H1 (cell line): ENCODE measurements at regions not wholly inside any gene's neighbourhood (a gene's known extent, or its start where the extent isn't known, plus 50 kb on each side); places are given as distances from the start of the nearest gene placed in this dataset.

Source experiments
- CTCF ChIA-PET: fragments of 300-600 bp; sonication (Branson Sonifier 250); formaldehyde crosslinking; loops from one replicate; lab custom pipeline; 2021; ENCODE audit not compliant: partially characterized antibody; lab: Charles Lee
- POLR2A ChIA-PET: fragments of 300-600 bp; sonication (Branson Sonifier 250); formaldehyde crosslinking; loops from one replicate; lab custom pipeline; 2021; ENCODE audit warnings: inconsistent platforms; ENCODE audit not compliant: partially characterized antibody; lab: Charles Lee
- DNase-seq, 2 experiments: peaks; one replicate each; pipeline versions ENCODE4 v3.0.0 to v3.0.0-alpha.2; 2010 to 2022; ENCODE audit warnings: low spot score in 2 of 2, low read depth in 1 of 2, mixed read lengths in 1 of 2
- FAIRE-seq: peaks from 2 replicates; lab custom pipeline; 2011; peaks lifted over from hg19 to GRCh38; lab: Jason Lieb, UNC
- H2AFZ ChIP-seq: 2 replicates; pipeline ENCODE4 v1.8.1; 2012; ENCODE audit warnings: low read length, inconsistent platforms
- H2AK5ac ChIP-seq: 2 replicates; pipeline ENCODE4 v1.6.1; 2013; ENCODE audit warnings: low read depth, low read length
- H2BK120ac ChIP-seq: replicated peaks from 2 replicates; pipeline ENCODE3; 2013; ENCODE audit warnings: low read depth, low read length, inconsistent platforms
- H2BK12ac ChIP-seq: 2 replicates; pipeline ENCODE4 v1.6.1; 2013; ENCODE audit warnings: low read depth, low read length
- H2BK15ac ChIP-seq: 2 replicates; pipeline ENCODE4 v1.6.1; 2013; ENCODE audit warnings: low read length
- H2BK20ac ChIP-seq: 2 replicates; pipeline ENCODE4 v1.6.1; 2013; ENCODE audit warnings: low read length
- H2BK5ac ChIP-seq: 2 replicates; pipeline ENCODE4 v1.6.1; 2013; ENCODE audit warnings: low read depth, low read length
- H3K14ac ChIP-seq: 2 replicates; pipeline ENCODE4 v1.6.1; 2013; ENCODE audit warnings: inconsistent platforms; ENCODE audit not compliant: insufficient read length
- H3K18ac ChIP-seq: 2 replicates; pipeline ENCODE4 v1.6.1; 2013; ENCODE audit warnings: low read length; ENCODE audit errors: extremely low read depth
- H3K23ac ChIP-seq: 2 replicates; pipeline ENCODE4 v1.6.1; 2013; ENCODE audit warnings: inconsistent platforms; ENCODE audit not compliant: insufficient read length
- H3K23me2 ChIP-seq: 2 replicates; pipeline ENCODE4 v1.6.1; 2013; ENCODE audit warnings: low read depth, low read length
- H3K27ac ChIP-seq: 2 replicates; pipeline ENCODE4 v1.6.1; 2011; ENCODE audit warnings: low read depth, low read length, inconsistent platforms
- H3K27me3 ChIP-seq, 4 experiments: replicated peaks in 1 of 4; 1 replicate in 1 of 4; 2 replicates in 3 of 4; pipeline versions ENCODE4 v1.6.1 to v1.8.1; 2011 to 2013; ENCODE audit warnings: low read length in 3 of 4, mild to moderate bottlenecking in 3 of 4, inconsistent platforms in 2 of 4, mixed read lengths in 2 of 4, moderate library complexity in 1 of 4; ENCODE audit not compliant: control insufficient read depth in 3 of 4, insufficient read depth in 3 of 4; ENCODE audit errors: extremely low read depth in 1 of 4
- H3K36me3 ChIP-seq, 4 experiments: 2 replicates each; pipeline versions ENCODE4 v1.6.1 to v1.8.1; 2011 to 2013; ENCODE audit warnings: mild to moderate bottlenecking in 4 of 4, low read length in 3 of 4, moderate library complexity in 2 of 4, control low read depth in 1 of 4, inconsistent platforms in 1 of 4; ENCODE audit not compliant: insufficient read depth in 4 of 4, control insufficient read depth in 2 of 4
- H3K4ac ChIP-seq: replicated peaks from 2 replicates; pipeline ENCODE3; 2013; ENCODE audit warnings: low read length, low read depth, mixed read lengths, inconsistent platforms; ENCODE audit not compliant: insufficient read length
- H3K4me1 ChIP-seq, 4 experiments: replicated peaks in 1 of 4; 1 replicate in 1 of 4; 2 replicates in 3 of 4; pipeline versions ENCODE4 v1.6.1 to v1.8.1; 2011 to 2013; ENCODE audit warnings: low read length in 3 of 4, inconsistent platforms in 2 of 4, mixed read lengths in 1 of 4; ENCODE audit not compliant: insufficient read depth in 4 of 4, control insufficient read depth in 3 of 4
- H3K4me2 ChIP-seq, 2 experiments: 2 replicates each; pipeline versions ENCODE4 v1.6.1 to v1.8.1; 2011 to 2013; ENCODE audit warnings: low read depth in 2 of 2, low read length in 2 of 2, control low read depth in 1 of 2, inconsistent platforms in 1 of 2, mild to moderate bottlenecking in 1 of 2; ENCODE audit not compliant: insufficient read depth in 1 of 2
- H3K4me3 ChIP-seq, 4 experiments: fragments of 200-600, 300-600 bp in 1 of 4; sonication (generic), shearing (Covaris generic), sonication (Bioruptor Twin) in 1 of 4; 2 replicates each; pipeline versions ENCODE4 v1.5.1 to v1.8.1; 2011 to 2016; ENCODE audit warnings: low read length in 4 of 4, low read depth in 3 of 4, control low read depth in 2 of 4, inconsistent platforms in 2 of 4, mild to moderate bottlenecking in 2 of 4, mixed read lengths in 1 of 4, moderate library complexity in 1 of 4; ENCODE audit not compliant: insufficient read depth in 2 of 4; ENCODE audit errors: extremely low read depth in 1 of 4
- H3K56ac ChIP-seq: replicated peaks from 2 replicates; pipeline ENCODE3; 2013; ENCODE audit warnings: low read depth, mild to moderate bottlenecking, mixed read lengths, low read length, inconsistent platforms; ENCODE audit not compliant: insufficient read length
- H3K79me1 ChIP-seq: 2 replicates; pipeline ENCODE4 v1.6.1; 2013; ENCODE audit warnings: low read depth, low read length, control low read depth
- H3K79me2 ChIP-seq, 2 experiments: 2 replicates each; pipeline versions ENCODE4 v1.6.1 to v1.8.1; 2012 to 2013; ENCODE audit warnings: low read length in 2 of 2, mild to moderate bottlenecking in 2 of 2, inconsistent platforms in 1 of 2; ENCODE audit not compliant: insufficient read depth in 2 of 2, control insufficient read depth in 1 of 2
- H3K9ac ChIP-seq, 4 experiments: replicated peaks in 1 of 4; 1 replicate in 1 of 4; 2 replicates in 3 of 4; pipeline versions ENCODE4 v1.6.1 to v1.8.1; 2011 to 2013; ENCODE audit warnings: low read depth in 3 of 4, low read length in 3 of 4, control low read depth in 2 of 4, mild to moderate bottlenecking in 2 of 4, moderate library complexity in 2 of 4, inconsistent platforms in 1 of 4; ENCODE audit errors: extremely low read depth in 1 of 4
- H3K9me3 ChIP-seq, 2 experiments: 2 replicates each; pipeline versions ENCODE4 v1.6.1 to v1.8.1; 2012 to 2013; ENCODE audit warnings: mild to moderate bottlenecking in 2 of 2, moderate library complexity in 2 of 2, control low read depth in 1 of 2, inconsistent platforms in 1 of 2, low read depth in 1 of 2, low read length in 1 of 2, mixed read lengths in 1 of 2; ENCODE audit not compliant: insufficient read depth in 2 of 2
- H4K20me1 ChIP-seq, 2 experiments: replicated peaks in 1 of 2; 2 replicates each; pipeline versions ENCODE3 to v1.8.1; 2011 to 2013; ENCODE audit warnings: inconsistent platforms in 2 of 2, low read length in 2 of 2, mild to moderate bottlenecking in 1 of 2; ENCODE audit not compliant: insufficient read depth in 2 of 2, control insufficient read depth in 1 of 2
- H4K5ac ChIP-seq: 2 replicates; pipeline ENCODE4 v1.6.1; 2013; ENCODE audit warnings: low read length, low read depth, mixed read lengths, inconsistent platforms; ENCODE audit not compliant: insufficient read length
- H4K8ac ChIP-seq: 2 replicates; pipeline ENCODE4 v1.8.0; 2013; ENCODE audit warnings: mild to moderate bottlenecking, moderate library complexity, low read length, inconsistent platforms; ENCODE audit not compliant: insufficient read depth; ENCODE audit errors: extremely low read depth
- H4K91ac ChIP-seq: replicated peaks from 2 replicates; pipeline ENCODE3; 2013; ENCODE audit warnings: low read length, mixed read lengths, inconsistent platforms; ENCODE audit not compliant: insufficient read length
- WGBS, 2 experiments: shearing (Covaris generic) in 1 of 2; methylation state at CpG; one replicate each; pipeline versions ENCODE4 v1.1.6 to v1.1.7; 2013 to 2015; ENCODE audit warnings: low lambda C conversion rate in 2 of 2, mixed read lengths in 2 of 2, inconsistent platforms in 1 of 2, low coverage in 1 of 2, missing lambda C conversion rate in 1 of 2; ENCODE audit not compliant: insufficient replicate concordance in 2 of 2, insufficient coverage in 1 of 2, insufficient read length in 1 of 2; ENCODE audit errors: extremely low coverage in 1 of 2, missing lambda C conversion rate in 1 of 2; 5-methylcytosine and 5-hydroxymethylcytosine counted together
- TF ChIP-seq, protein P1 (sequence below): fragments of 300-600 bp; sonication (generic); IDR thresholded peaks from 2 replicates; pipeline ENCODE4 v1.7.1; 2012; ENCODE audit warnings: low read length, moderate library complexity, mild to moderate bottlenecking, inconsistent platforms; ENCODE audit not compliant: insufficient replicate concordance

DNA sequence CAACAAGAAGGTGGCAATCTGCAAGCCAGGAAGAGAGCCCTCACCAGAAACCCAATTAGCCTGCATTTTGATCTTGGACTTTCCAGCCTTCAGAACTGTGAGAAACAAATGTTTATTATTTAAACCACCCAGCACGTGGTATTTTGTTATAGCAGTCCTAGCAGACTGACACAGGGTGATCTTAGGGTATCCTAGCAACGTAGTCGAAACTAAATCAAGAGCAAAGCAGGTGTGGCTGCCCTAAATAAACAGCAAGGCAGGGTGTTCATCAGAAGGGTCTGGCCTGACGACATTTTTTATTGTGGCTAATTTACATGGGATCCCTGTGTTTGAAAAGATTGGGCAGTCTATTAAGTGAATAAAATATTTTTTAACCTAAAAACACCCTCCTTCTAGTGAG lies 198.8 kb downstream of the VEGFC start:
- Histone ChIP-seq H4K8ac (no peak overlapping the region), H3K79me2 (no peaks in the 10 kb centered on the region), H3K4me3 (no peak overlapping the region), H4K91ac (no peak overlapping the region), H3K9ac (no peak overlapping the region), H3K4me1 (no peaks in the 10 kb centered on the region), H3K9me3 (no peaks in the 10 kb centered on the region), H3K79me1 (no peaks in the 10 kb centered on the region), H3K36me3 (no peaks in the 10 kb centered on the region), H3K56ac (no peak overlapping the region), H2AK5ac (no peak overlapping the region), H2AFZ (no peak overlapping the region), H2BK20ac (no peak overlapping the region), H3K4me2 (no peak overlapping the region), H3K14ac (no peak overlapping the region), H3K23ac (no peak overlapping the region), H4K20me1 (no peaks in the 10 kb centered on the region), H3K4ac (no peak overlapping the region), H2BK5ac (no peak overlapping the region), H3K18ac (no peak overlapping the region), H2BK120ac (no peak overlapping the region), H2BK12ac (no peak overlapping the region), H3K23me2 (no peaks in the 10 kb centered on the region), H2BK15ac (no peak overlapping the region), H4K5ac (no peak overlapping the region), H3K27me3 (no peaks in the 10 kb centered on the region), H3K27ac (no peak overlapping the region)
- POLR2A ChIA-PET, result no interaction called here
- no peak for DNase-seq
- no peak for FAIRE-seq
- CTCF ChIA-PET, result interaction anchor here (0.6 to 1.2 kb wide), 2 partner anchors 10 to 957 kb away, joined by 3 to 4 read pairs; no protein-coding TSS in a partner anchor
- 79% methylated on average over 4 of the region's 4 CpGs; no CpG with 5 or more reads in 1 of the 2 experiments for WGBS, 2 experiments
- TF ChIP-seq, protein P1, sequence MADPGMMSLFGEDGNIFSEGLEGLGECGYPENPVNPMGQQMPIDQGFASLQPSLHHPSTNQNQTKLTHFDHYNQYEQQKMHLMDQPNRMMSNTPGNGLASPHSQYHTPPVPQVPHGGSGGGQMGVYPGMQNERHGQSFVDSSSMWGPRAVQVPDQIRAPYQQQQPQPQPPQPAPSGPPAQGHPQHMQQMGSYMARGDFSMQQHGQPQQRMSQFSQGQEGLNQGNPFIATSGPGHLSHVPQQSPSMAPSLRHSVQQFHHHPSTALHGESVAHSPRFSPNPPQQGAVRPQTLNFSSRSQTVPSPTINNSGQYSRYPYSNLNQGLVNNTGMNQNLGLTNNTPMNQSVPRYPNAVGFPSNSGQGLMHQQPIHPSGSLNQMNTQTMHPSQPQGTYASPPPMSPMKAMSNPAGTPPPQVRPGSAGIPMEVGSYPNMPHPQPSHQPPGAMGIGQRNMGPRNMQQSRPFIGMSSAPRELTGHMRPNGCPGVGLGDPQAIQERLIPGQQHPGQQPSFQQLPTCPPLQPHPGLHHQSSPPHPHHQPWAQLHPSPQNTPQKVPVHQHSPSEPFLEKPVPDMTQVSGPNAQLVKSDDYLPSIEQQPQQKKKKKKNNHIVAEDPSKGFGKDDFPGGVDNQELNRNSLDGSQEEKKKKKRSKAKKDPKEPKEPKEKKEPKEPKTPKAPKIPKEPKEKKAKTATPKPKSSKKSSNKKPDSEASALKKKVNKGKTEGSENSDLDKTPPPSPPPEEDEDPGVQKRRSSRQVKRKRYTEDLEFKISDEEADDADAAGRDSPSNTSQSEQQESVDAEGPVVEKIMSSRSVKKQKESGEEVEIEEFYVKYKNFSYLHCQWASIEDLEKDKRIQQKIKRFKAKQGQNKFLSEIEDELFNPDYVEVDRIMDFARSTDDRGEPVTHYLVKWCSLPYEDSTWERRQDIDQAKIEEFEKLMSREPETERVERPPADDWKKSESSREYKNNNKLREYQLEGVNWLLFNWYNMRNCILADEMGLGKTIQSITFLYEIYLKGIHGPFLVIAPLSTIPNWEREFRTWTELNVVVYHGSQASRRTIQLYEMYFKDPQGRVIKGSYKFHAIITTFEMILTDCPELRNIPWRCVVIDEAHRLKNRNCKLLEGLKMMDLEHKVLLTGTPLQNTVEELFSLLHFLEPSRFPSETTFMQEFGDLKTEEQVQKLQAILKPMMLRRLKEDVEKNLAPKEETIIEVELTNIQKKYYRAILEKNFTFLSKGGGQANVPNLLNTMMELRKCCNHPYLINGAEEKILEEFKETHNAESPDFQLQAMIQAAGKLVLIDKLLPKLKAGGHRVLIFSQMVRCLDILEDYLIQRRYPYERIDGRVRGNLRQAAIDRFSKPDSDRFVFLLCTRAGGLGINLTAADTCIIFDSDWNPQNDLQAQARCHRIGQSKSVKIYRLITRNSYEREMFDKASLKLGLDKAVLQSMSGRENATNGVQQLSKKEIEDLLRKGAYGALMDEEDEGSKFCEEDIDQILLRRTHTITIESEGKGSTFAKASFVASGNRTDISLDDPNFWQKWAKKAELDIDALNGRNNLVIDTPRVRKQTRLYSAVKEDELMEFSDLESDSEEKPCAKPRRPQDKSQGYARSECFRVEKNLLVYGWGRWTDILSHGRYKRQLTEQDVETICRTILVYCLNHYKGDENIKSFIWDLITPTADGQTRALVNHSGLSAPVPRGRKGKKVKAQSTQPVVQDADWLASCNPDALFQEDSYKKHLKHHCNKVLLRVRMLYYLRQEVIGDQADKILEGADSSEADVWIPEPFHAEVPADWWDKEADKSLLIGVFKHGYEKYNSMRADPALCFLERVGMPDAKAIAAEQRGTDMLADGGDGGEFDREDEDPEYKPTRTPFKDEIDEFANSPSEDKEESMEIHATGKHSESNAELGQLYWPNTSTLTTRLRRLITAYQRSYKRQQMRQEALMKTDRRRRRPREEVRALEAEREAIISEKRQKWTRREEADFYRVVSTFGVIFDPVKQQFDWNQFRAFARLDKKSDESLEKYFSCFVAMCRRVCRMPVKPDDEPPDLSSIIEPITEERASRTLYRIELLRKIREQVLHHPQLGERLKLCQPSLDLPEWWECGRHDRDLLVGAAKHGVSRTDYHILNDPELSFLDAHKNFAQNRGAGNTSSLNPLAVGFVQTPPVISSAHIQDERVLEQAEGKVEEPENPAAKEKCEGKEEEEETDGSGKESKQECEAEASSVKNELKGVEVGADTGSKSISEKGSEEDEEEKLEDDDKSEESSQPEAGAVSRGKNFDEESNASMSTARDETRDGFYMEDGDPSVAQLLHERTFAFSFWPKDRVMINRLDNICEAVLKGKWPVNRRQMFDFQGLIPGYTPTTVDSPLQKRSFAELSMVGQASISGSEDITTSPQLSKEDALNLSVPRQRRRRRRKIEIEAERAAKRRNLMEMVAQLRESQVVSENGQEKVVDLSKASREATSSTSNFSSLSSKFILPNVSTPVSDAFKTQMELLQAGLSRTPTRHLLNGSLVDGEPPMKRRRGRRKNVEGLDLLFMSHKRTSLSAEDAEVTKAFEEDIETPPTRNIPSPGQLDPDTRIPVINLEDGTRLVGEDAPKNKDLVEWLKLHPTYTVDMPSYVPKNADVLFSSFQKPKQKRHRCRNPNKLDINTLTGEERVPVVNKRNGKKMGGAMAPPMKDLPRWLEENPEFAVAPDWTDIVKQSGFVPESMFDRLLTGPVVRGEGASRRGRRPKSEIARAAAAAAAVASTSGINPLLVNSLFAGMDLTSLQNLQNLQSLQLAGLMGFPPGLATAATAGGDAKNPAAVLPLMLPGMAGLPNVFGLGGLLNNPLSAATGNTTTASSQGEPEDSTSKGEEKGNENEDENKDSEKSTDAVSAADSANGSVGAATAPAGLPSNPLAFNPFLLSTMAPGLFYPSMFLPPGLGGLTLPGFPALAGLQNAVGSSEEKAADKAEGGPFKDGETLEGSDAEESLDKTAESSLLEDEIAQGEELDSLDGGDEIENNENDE, result no peak
